Cardiac muscle cell (in vitro differentiated cells and primary cell): ENCODE measurements at regions not wholly inside any gene's neighbourhood (a gene's known extent, or its start where the extent isn't known, plus 50 kb on each side); places are given as distances from the start of the nearest gene placed in this dataset.

Experiments
- DNase-seq, 2 donors: peaks; one replicate each; pipeline versions ENCODE4 v3.0.0 to v3.0.0-alpha.2; 2010 to 2017; ENCODE audit warnings: low read depth in 1 of 2, low spot score in 1 of 2
- H3K27ac ChIP-seq: fragments of 200-600 bp; sonication (generic); 2 replicates; pipeline ENCODE4 v1.5.1; 2016
- H3K27me3 ChIP-seq: fragments of 200-600 bp; sonication (generic); 2 replicates; pipeline ENCODE4 v1.6.0; 2016; ENCODE audit warnings: control low read depth
- H3K36me3 ChIP-seq: fragments of 200-600 bp; sonication (generic); 2 replicates; pipeline ENCODE4 v1.5.1; 2016; ENCODE audit warnings: control low read depth
- H3K4me1 ChIP-seq: fragments of 200-600 bp; sonication (generic); 2 replicates; pipeline ENCODE4 v1.8.1; 2017; ENCODE audit warnings: low read depth, mild to moderate bottlenecking, mixed run types
- H3K4me3 ChIP-seq: fragments of 200-600 bp; sonication (generic); 2 replicates; pipeline ENCODE4 v1.5.1; 2016; ENCODE audit warnings: mild to moderate bottlenecking
- H3K9me3 ChIP-seq: fragments of 200-600 bp; sonication (generic); 2 replicates; pipeline ENCODE4 v1.5.1; 2017; ENCODE audit warnings: low read depth, mild to moderate bottlenecking, control low read depth
- CTCF ChIP-seq: IDR thresholded peaks from 2 replicates; pipeline ENCODE4 v1.5.1; 2012; ENCODE audit warnings: low read depth, mild to moderate bottlenecking, low read length

- Histone ChIP-seq H3K4me3 (no peak overlapping the region), H3K27ac (no peak overlapping the region), H3K27me3 (no peaks in the 10 kb centered on the region), H3K9me3 (no peaks in the 10 kb centered on the region), H3K4me1 (no peaks in the 10 kb centered on the region), H3K36me3 (no peaks in the 10 kb centered on the region)
- TF ChIP-seq CTCF = peak; percentile 73
- DNase-seq = peak; percentile 58 to 66
These were observed 395.3 kb downstream of the CD109 start for GRCh38 chr6:74091136-74091793.

- Histone ChIP-seq H3K36me3 (no peaks in the 10 kb centered on the region), H3K27me3 (no peaks in the 10 kb centered on the region), H3K27ac (no peak overlapping the region), H3K9me3 (no peaks in the 10 kb centered on the region), H3K4me1 (no peaks in the 10 kb centered on the region), H3K4me3 (no peak overlapping the region)
- peak in 1 of 2 donors; percentile 56 for DNase-seq
- TF ChIP-seq CTCF = peak; percentile 31
These were observed 391.9 kb downstream of the CD109 start for GRCh38 chr6:74087899-74088298.

DNA sequence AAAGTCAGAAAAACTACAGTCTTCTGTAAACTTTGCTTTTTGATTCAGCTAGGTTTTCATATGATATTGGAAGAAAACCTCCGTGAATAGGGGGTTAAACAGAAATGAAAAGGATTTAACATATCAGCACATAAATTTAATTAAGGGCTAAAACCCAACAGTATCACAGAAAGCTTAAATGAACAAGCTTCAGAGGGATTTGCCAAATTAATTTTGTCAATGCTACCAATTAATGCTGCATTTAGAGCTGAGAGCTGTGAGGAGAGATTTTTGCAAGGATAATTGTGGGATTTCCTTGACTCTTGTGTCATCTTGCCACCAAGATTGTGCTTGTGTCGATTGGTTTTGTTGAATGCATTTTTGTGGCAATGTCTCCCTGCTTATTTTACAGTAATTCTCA, 379.9 kb downstream of the CD109 start:
- Histone ChIP-seq H3K36me3 (no peaks in the 10 kb centered on the region), H3K27me3 (no peaks in the 10 kb centered on the region), H3K4me1 (no peaks in the 10 kb centered on the region), H3K4me3 (no peak overlapping the region), H3K27ac (no peak overlapping the region), H3K9me3 (no peaks in the 10 kb centered on the region)
- no peak for TF ChIP-seq CTCF
- no peak for DNase-seq

DNA sequence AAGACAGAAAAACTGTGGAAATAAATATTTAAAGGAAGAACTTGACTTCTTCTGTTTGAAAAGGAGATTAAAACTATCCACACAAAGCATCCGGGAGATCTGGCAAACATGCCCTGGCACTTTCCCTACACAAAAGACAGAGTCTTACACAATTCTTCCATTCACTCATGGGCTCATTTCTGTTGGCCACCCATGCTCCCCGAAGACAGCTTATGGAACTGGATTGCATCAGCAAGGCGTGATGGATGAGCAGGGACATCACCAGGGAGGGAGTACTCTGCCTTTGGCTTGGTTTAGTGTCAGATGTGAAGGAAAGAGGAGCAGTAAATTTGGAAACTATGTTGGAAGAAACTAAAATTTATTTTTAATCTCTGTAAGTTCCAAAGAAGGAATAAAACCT, 379.3 kb downstream of the CD109 start:
- DNase-seq = peak in 1 of 2 donors; percentile 75
- H3K27me3 ChIP-seq = no peaks in the 10 kb centered on the region
- H3K4me1 ChIP-seq = no peaks in the 10 kb centered on the region
- no peaks in the 10 kb centered on the region for H3K9me3 ChIP-seq
- H3K36me3 ChIP-seq = no peaks in the 10 kb centered on the region
- H3K27ac ChIP-seq = no peak overlapping the region
- no peak for TF ChIP-seq CTCF
- no peak overlapping the region for H3K4me3 ChIP-seq

DNA sequence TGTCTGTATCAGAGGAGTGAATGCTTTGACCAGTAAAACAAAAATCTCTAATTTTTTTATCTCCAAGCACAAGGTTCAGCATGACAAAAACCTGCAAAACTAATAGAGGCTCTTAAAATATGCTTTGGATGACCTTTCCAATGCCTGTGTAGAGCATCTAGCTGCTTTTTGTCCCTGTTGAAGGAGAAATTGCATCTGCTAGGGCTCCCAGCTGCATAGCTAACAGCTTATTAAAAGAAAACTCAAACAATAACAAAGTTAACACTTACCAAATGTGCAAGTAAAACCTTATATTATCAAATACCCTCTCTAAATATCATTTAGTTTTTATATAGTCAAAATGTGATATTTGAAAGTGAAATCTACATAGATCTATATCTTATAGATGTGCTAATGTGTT, 378.6 kb downstream of the CD109 start:
- H3K4me1 ChIP-seq = no peaks in the 10 kb centered on the region
- TF ChIP-seq CTCF = no peak
- H3K9me3 ChIP-seq = no peaks in the 10 kb centered on the region
- no peaks in the 10 kb centered on the region for H3K36me3 ChIP-seq
- no peak overlapping the region for H3K4me3 ChIP-seq
- no peaks in the 10 kb centered on the region for H3K27me3 ChIP-seq
- DNase-seq = no peak
- H3K27ac ChIP-seq = no peak overlapping the region
